GM19438 (cell line): ENCODE measurements at regions not wholly inside any gene's neighbourhood (a gene's known extent, or its start where the extent isn't known, plus 50 kb on each side); places are given as distances from the start of the nearest gene placed in this dataset.

ENCODE experiments used
- ATAC-seq: cut with Tn5 transposase; IDR thresholded peaks from one replicate; pipeline ENCODE4 v1.9.1; 2021; ENCODE audit warnings: low read depth; ENCODE audit not compliant: unreplicated experiment

- ATAC-seq: peak; percentile 83
These were observed 290.0 kb downstream of the ACTL7B start for GRCh38 chr9:108565651-108566378.

GRCh38 chr9:108562176-108562575, 293.6 kb downstream of the ACTL7B start:
- no peak for ATAC-seq

GRCh38 chr9:108559432-108559831, 296.4 kb downstream of the ACTL7B start:
- no peak for ATAC-seq

- no peak for ATAC-seq
These were observed 301.0 kb downstream of the ACTL7B start for GRCh38 chr9:108554831-108555230.

- no peak for ATAC-seq
These were observed 302.6 kb downstream of the ACTL7B start for GRCh38 chr9:108553111-108553635.

GRCh38 chr9:108552459-108553040, 303.2 kb downstream of the ACTL7B start:
- no peak for ATAC-seq

- no peak for ATAC-seq
These were observed 304.6 kb downstream of the ACTL7B start for GRCh38 chr9:108551030-108551841.

GRCh38 chr9:108550106-108550505, 305.7 kb downstream of the ACTL7B start:
- ATAC-seq: no peak

GRCh38 chr9:108549184-108549583, 306.6 kb downstream of the ACTL7B start:
- no peak for ATAC-seq

- ATAC-seq: no peak
These were observed 308.2 kb downstream of the ACTL7B start for GRCh38 chr9:108547411-108548135.

GRCh38 chr9:108546215-108546614, 309.6 kb downstream of the ACTL7B start:
- no peak for ATAC-seq

- ATAC-seq: no peak
These were observed 310.4 kb downstream of the ACTL7B start for GRCh38 chr9:108545436-108545835.

GRCh38 chr9:108544866-108545265, 310.9 kb downstream of the ACTL7B start:
- ATAC-seq: no peak

GRCh38 chr9:108543251-108543778, 312.5 kb downstream of the ACTL7B start:
- ATAC-seq: no peak

- no peak for ATAC-seq
These were observed 318.0 kb downstream of the ACTL7B start for GRCh38 chr9:108537756-108538155.

GRCh38 chr9:108536836-108537601, 318.8 kb downstream of the ACTL7B start:
- ATAC-seq: no peak

GRCh38 chr9:108535526-108535925, 320.3 kb downstream of the ACTL7B start:
- no peak for ATAC-seq

- ATAC-seq: no peak
These were observed 321.0 kb downstream of the ACTL7B start for GRCh38 chr9:108534741-108535140.

- no peak for ATAC-seq
These were observed 325.6 kb downstream of the ACTL7B start for GRCh38 chr9:108530141-108530540.

- ATAC-seq: no peak
These were observed 327.6 kb downstream of the ACTL7B start for GRCh38 chr9:108528231-108528630.
